ENCODE measurements at regions not wholly inside any gene's neighbourhood (a gene's known extent, or its start where the extent isn't known, plus 50 kb on each side); places are given as distances from the start of the nearest gene placed in this dataset.
"Not testable (repeated sequence)": the region's sequence is repeated elsewhere in the genome, so short reads cannot be mapped to it uniquely, and the experiment has no call there.

DNA sequence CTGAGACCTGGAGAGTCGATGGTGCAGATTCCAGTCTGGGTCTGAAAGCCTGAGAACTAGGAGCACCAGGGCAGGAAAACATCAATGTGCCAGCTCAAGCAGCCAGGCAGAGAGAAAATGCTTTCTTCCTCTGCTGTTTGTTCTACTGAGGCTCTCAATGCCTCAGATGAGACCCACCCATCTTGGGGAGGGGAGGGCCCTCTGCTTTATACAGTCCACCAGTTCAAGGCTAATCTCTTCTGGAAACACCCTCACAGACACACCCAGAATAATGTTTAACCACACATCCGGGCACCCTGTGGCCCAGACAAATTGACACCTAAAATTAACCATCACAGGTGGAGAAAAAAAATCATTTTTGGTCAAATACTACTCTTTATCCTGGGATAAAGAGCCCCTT is 89.3 kb upstream of the SLC22A23 start:
- DNase-seq = no peak

DNA sequence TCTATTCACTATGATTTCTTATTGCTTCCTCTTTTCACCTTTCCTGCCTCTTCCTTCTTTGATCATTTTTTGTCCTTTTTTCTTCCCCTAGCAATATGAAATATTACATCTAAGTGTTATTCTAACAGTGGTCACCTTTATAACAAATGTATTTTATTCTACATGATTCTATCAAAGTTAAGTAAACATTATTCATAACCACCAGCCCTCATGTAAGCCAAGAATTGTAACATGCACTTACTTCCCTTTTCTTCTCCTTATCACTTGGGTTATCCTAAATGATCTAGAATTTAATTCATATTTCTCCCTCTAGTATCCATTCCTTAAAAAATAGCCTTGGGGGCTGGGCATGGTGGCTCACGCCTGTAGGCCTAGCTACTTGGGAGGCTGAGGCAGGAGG is 88.3 kb upstream of the SLC22A23 start:
- DNase-seq = no peak

DNA sequence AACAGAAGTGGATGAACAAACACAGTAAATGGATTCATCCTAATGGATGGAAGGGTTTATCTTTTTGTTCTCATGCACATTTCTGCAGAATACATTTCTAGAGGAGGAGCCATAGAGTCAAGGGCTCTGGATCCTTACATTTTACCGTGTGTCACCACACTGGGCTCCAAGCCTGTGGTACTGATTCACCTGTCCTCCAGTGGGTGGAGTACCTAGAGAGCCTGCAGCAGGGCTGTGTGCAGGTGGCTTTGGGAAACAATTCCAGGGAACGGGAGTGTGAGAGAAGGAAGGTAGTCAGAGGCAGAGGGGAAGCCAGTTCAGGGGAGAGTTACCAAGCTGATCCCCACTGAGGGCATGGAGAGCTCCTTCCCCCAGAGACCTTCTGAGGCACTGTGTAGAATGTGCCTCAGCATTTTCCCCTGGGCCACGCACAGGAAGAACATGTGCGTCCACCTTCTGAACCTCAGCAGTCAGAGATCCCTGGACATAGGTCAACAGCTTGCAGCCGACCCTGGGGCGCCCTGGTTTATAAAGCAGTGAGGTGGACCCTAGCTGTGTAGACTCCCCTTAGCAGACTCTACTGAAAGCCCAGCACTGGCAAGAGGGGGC is 85.3 kb upstream of the SLC22A23 start:
- no peak for DNase-seq

DNA sequence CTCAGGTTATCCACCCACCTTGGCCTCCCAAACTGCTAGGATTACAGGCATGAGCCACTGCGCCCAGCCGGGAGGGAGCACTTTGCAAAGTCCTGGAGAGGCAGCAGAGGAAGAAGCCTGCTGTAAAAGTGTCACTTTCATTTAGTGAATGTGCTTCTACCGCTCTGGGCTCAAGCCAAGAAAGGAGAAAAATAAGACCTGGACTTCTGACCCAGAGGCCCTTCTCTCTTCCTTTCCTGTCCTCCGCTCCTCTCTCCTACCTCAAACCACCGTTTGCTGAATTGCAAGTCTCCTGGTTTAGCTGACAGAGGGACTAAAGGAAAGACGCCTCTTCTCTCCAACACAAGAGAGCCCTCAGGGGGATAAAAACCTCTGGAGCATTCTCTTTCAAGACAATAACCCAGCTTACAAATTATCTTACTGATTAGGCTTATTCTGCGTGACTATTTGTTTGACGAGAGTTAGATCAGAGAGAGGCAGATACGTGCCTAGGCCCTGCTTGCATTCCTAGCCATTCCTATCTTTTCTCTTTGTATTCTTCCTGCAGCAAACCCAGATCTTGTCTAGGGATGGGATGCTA is 84.2 kb upstream of the SLC22A23 start:
- no peak for DNase-seq

DNA sequence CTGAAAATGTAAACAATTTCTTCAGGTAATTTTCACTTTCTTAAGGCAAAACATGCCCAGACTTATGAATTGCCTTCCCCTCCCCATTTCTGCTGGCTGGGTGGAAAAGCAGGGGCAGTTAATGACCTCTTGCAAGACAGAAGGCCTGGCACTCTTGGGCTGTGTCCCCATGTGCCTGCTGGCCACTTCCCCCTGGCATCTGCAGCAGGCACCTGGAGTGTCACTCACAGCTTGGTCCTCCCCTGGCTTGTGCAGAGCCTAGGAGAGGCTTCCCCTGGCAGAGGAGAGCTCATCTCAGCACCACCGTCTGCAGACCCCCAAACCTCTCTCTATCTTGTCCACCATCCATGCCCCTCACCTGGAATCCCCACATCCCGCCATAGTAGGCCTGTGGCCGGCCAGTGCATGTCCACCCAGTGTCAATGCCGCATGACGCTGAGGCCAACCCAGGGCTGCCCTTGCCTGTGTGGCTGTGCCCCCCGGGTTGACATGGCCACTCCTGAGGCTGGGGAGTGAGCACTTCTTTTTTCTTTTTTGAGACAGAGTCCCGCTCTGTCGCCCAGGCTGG is 83.5 kb upstream of the SLC22A23 start:
- DNase-seq = no peak

DNA sequence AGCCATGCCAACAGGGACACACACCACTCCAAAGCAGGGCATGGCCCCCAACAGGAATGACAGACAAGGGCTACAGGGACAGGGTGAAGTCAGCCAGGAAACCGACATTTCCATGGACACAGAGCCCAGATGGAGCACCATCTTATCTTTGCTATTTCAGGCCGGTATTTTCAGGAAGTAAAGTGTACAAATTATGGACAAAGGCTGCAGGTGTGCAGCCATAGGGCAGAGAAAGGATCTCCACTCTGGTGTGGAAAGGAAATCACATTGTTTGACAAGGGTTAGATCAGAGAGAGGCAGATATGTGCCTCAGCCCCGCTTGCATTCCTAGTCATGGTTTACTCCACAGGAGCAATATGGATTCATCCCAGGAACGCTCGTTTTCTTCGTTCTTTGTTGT is 81.7 kb upstream of the SLC22A23 start:
- no peak for DNase-seq

DNA sequence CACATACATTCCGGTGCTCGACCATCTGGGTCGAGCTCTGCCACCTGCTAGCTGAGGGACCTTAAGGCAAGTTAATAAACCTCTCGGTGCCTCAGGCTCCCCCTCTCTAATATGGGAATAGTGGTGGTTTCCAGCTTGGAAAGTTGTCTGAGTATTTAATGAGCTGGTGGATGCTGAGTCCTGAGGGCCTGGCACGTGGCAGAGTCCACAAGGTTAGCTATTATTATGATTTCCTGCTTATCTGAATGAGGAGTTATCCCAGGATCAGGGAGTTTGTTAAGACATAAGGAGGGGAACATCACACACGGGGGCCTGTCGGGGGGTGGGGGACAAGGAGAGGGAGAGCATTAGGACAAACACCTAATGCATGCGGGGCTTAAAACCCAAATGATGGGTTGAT is 80.1 kb upstream of the SLC22A23 start:
- DNase-seq = no peak

DNA sequence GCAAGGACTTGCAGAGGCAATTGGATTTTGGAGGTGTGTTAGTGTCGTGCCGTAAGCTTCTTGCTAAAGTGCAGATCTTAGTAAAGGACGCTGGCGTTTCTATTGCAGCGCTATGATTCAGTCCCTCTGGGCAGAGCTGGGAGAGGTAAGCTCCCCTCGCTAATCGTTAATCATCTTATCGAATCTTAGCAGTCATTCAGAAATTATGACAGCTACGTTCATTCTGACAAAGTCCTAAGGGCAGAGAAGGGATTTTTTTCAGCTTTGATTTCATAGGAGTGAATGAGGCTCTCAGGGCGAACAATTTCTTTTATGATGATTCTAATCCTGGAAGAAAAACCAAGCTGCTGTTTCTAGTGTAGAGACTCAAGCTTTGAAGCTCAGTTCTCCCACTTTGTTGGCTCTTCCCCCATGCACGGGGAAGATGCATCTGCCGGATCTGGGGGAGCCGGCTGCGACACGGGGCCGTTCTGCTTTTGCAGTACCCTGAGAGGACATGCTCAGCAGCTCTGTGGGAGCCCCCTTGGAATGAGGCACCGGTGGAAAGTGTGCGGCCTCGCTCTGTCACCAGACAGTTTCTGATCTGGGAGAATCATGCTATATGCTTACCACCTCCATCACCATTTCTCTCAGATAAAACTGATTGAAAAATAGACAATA is 79.1 kb upstream of the SLC22A23 start:
- DNase-seq = peak; percentile 25

DNA sequence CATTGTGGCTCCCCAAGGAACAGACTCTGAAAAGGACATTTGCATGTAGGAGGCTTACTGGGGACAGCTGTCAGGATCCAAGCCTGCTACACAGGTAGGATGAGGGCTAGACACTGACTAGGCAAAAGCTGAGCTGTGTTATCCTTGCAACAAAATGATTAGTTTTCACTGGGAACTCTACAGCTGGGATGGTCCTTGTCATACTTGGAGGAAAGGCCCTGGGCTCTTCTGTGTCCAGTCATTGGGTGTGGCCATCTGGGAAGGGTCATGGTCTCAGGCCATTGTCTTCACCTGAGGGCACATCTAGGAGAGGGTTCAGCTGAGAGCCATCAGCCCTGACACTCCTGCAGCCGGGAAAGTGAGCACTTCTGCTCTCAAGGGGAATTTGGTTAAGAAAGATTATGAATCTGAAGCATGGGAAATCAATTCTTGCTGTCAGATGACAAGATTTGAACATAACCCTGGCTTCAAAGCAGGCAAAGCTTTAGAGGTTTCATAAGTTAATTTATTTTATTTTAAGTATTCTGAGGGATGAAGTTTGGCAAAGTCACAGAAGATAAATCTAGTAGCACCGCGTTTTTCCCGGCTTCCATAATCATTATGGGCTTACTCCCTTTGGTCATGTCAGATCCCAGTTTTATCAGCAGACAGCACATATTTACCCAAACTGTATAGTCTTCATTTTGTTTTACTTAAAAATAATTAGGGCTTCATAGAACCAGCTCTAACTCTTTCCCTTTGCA is 78.4 kb upstream of the SLC22A23 start:
- DNase-seq = no peak

DNA sequence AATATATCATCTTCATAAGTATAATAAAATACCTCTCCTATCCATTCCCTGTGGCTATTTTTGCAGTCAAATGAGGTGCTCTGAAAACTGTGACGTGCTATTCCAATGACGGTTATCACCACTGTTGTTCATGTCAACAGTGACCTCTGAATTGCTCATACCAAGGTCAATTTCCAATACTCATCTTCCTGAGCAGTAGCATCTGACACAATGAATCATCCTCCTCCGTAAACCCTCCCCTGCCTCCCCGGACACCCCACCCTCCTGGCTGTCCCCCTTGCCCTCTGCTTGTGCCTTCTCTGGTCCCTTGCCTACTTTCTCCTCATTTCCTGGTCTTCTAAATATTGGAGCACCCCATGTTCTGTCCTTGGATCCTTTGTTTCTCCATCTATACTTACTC is 77.7 kb upstream of the SLC22A23 start:
- no peak for DNase-seq

DNA sequence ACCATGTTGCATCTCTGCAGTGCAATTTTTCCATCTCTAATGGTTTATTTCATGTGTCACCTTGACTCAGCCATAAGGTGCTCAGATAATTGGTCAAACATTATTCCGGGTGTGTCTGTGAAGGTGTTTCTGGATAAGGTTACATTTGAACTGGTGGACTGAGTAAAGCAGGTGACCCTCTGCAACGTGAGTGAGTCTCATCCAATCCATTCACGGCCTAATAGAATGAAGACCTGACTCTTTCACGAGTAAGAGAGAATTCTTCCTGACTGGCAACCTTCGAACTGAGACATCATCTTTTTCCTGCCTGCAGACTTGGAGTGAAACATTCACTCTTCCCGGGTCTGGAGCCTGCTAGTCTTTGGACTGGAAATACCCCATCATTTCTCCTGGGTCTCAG is 77.1 kb upstream of the SLC22A23 start:
- no peak for DNase-seq

DNA sequence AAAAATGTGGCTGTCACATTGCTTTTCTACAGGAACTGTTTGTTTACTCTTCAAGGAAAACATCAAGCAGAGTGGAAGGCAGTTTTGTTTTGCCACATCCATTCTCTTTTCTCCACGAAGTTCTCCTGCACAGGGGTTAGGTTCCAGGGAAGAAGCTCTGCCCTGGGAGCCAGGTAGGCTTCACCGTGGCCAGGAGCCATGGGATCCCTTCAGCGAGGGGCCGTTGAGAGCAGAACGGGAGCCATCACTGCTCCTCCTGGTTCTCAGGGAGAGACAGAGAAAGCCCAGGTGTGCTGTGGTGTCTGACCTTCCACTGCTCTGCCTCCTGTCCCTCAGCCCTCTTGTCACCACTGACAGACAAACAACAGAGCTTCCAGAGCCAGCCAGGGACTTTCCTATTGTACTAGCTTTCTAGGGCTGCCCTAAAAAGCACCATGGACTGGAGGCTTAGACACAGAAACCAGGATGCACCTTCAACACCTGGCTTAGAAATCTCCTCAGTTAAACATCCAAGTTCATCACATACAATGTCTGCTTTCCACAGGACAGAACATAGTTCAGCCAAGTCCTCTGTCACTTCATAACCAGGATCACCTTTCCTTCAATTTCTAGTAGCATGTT is 75.6 kb upstream of the SLC22A23 start:
- DNase-seq = no peak

DNA sequence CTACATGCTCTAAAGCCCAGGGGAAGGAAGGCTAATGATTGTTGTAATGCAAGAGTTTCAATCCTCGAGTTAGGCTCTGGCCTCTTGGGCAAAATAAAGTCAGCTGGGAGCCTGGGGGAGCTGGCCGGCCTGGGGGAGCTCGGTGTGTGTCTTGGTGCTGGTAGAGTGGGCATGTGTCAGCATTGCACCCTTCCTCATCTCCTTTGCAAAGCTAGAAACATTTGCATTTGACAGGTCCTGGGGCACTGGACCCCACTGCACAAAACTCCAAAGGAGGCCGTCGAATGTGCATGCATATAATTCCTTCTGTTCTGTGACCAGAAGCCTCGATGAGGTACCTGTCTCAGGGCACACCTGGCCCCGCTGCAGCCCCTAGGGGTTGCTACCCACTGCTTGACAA is 74.6 kb upstream of the SLC22A23 start:
- no peak for DNase-seq

DNA sequence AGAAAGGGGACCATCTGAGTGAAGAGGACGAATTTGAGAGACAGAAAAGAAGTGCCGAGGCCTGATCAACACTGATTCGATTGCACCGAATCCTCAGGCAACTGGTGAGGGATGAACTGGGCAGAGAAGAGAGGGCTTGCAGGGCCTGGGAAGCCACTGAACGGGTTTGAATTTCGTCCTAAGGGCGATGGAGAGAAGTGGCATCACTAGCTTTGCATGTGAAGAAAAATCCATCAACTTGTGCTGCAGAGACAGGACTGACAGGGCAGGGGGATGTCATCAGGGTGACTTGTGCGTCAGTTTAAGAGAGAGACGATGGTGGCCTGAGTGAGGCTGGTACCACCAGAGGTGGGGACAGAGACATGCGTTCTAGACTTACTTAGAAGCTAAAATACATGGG is 73.7 kb upstream of the SLC22A23 start:
- DNase-seq = no peak

DNA sequence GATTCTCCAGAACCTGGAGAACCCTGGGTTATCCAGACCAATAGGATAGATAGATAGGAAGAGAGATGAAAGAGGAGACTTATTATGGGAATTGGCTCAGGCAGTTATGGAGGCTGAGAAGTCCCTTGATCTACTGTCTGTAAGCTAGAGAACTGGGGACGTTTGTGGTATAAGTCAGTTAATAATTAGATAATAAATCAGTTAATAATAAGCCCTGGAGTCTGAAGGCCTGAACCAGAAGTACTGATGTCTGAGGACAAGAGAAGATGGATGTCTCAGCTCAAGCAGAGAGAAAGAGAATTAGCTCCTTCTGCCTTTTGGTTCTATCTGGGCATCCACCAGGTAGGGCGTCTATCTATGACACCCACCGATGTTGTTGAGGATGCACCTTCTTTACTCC is 72.9 kb upstream of the SLC22A23 start:
- DNase-seq = no peak

DNA sequence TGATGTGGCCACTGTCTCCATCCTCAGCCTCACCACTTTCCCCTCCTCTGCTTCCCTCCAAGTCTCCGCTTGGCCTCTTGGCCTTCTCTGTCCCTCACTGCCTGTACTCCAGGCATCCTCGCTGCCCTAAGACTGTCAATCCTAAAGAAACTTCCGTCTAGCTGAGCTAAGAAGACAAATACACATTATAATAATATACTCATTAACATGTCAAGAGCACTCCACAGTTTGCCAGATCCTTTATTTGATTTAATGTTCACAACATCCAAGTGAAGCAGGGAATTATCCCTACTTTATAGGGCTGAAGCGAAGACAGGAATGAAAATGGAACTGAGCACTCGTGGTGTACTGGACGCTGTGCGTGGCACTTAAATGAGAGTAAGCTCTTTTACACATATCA is 72.4 kb upstream of the SLC22A23 start:
- no peak for DNase-seq

DNA sequence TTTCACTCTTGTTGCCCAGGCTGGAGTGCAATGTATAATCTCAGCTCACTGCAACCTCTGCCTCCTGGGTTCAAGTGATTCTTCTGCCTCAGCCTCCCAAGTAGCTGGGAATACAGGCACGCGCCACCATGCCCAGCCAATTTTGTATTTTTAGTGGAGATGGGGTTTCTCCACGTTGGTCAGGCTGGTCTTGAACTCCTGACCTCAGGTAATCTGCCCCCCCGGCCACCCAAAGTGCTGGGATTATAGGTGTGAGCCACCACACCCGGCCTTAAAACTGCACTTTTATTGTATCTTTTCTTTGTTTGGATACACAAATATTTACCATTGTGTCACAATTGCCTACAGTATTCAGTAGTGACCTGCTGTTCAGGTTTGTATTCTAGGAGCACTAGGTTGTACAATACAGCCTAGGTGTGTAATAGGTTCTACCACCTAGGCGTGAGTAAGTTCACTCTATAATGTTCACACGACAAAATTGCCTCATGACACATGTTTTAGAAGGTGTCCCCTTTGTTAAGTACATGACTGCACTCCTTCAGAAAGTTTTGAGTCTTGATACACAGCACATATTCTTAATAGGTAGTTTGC is 71.3 kb upstream of the SLC22A23 start:
- not testable (repeated sequence) for DNase-seq

DNA sequence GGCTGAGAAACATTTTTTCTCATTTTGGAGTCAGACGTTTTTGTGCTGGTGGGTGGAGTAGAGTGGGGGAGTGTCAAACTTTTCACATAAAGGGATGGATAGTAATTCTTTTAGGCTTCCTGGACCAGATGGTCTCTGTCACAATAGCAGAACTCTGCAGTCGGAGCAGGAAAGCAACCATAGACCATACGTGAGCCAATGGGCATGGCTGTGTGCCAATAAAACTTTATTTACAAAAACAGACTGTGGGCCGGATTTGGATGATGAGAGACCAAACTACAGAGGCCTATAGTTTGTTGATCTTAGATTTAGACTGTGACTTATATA is 70.8 kb upstream of the SLC22A23 start:
- DNase-seq = no peak

DNA sequence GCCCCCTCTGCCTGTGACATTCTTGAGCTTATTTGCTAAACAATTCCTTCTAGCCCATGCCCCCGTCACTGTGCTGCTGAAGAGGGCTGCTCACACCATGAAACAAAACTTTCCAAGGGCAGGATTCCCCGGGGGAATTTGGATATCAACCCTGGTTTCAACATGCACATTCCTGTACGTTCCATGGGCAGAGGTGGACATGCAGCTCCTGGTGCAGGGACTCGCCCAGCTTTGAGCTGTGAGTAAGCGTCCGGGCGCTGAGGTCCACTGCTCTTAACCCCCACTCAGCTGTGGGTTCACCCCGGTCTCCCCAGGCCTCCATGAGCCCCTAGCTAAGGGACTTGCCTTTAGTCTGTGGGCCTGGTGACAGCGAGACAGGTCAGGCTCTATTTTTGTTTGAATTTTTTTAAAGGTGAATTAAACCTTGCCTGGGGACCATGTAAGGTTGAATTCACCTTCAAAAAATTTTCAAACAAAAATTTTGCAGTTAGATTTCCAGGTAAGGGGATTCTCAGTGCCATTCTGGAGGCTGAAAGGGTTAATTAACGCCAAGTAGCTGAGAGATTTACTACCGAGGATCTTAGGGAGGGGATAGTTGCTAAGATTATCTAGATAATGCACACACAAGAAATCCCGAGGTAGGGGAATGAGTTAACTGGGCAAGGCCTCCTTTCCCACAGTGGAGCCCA is 70.3 kb upstream of the SLC22A23 start:
- no peak for DNase-seq

DNA sequence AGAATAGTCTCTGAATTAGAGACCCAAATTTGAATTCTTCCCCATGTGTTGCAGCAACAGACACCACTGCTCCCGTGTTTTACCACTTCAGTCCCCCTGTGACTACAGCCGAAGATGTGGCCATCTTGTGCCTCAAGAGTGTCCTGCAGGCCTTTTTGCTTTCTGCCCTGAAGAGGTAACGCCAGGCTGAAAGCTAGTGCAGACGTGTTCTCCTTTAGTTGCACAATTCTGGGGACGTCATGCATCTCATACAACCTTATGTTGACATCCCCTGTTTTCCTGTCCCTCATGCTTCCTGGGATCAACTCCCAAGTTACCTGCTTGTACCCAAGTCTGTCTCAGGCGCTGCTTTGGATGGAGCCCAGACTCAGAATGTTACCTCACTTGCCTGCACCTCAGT is 69.1 kb upstream of the SLC22A23 start:
- DNase-seq = no peak

DNA sequence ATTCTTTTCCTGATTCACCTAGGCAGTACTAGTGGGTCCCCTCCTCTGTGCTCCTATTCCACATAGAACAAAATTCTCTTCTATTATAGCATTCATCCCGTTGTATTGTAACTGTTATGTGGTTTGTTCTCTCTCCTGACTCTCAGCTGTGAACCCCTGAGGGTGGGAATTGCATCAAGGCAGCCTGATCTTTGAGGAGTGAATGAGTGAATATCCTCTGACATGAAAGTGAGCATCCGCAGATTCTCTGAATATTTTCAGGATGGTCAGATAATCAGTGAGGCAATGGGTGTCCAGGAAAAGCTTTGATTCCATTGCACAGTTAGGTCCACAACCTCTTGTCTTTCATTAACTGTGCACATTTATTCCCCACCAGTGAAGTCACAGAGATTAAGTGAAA is 67.6 kb upstream of the SLC22A23 start:
- DNase-seq = no peak

DNA sequence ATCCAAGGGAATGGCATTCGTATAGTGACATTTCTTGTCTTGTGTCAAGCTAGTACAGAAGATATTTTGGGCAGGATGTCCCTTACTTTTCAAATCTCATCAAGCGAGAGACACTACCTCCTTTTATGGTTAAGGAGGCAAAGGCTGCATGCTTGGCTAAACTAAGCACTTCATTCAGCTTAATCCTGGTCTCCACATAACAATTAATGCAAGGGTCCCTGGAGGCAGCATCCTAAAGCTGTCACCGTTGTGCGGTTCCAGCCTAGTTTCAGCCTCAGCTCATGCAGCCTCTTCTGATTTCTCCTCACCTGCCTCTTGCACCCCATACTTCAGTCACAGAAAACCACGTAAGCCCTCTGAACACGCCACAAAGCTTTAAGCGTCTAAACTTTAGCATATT is 67.1 kb upstream of the SLC22A23 start:
- no peak for DNase-seq

Measured in eye (tissue), 1 donor.